ENCODE measurements at regions not wholly inside any gene's neighbourhood (a gene's known extent, or its start where the extent isn't known, plus 50 kb on each side); places are given as distances from the start of the nearest gene placed in this dataset.

DNA sequence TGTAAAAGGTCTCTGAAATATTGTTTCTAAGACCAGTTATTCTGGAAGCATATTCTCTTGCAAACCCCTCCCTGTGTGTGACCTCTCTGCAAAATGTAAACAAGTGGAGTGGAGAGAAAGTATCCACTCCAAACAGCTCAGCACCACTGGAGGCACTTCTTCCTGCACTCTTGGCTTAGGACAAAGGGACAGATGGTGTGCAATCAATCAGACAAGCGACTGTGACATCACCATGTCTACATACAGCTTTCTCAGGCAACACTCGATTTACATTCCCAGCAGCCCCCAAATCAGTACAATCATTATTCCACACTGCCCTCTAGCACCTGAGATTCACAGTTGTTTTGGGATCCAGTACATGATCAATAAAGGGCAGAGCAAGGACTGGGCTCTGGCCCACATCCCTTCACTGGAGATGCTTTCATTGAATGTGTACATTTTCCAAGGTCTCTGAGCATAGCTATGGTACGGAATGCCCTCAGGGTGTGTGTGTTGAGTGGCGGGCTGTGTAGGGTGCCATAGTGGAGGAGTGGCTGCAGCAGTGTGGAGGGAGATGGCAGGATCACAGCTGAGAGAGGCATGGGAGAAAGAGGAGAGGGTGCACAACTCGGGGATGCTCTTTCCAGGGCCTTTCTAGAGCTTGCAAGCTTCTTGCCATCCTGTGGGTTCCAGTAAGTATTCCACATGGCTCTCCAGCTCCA is 311.8 kb upstream of the ST6GAL2 start (continued):
- TF ChIP-seq, protein P1, sequence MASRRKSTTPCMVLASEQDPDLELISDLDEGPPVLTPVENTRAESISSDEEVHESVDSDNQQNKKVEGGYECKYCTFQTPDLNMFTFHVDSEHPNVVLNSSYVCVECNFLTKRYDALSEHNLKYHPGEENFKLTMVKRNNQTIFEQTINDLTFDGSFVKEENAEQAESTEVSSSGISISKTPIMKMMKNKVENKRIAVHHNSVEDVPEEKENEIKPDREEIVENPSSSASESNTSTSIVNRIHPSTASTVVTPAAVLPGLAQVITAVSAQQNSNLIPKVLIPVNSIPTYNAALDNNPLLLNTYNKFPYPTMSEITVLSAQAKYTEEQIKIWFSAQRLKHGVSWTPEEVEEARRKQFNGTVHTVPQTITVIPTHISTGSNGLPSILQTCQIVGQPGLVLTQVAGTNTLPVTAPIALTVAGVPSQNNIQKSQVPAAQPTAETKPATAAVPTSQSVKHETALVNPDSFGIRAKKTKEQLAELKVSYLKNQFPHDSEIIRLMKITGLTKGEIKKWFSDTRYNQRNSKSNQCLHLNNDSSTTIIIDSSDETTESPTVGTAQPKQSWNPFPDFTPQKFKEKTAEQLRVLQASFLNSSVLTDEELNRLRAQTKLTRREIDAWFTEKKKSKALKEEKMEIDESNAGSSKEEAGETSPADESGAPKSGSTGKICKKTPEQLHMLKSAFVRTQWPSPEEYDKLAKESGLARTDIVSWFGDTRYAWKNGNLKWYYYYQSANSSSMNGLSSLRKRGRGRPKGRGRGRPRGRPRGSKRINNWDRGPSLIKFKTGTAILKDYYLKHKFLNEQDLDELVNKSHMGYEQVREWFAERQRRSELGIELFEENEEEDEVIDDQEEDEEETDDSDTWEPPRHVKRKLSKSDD (conservative IDR thresholded peaks at IDR 0.05; ENCODE audit: low read length), result no peak
- TF ChIP-seq CCNT2 (IDR thresholded peaks at IDR 0.05; ENCODE audit: borderline replicate concordance, extremely low read depth, insufficient read length, low read depth, low read length), result no peak
- TF ChIP-seq ILK (tag; IDR thresholded peaks at IDR 0.05; ENCODE audit: borderline replicate concordance, low read depth), result no peak
- TF ChIP-seq HDAC1 (IDR thresholded peaks at IDR 0.05), result no peak
- TF ChIP-seq MECOM (CRISPR knock-in tag; IDR thresholded peaks at IDR 0.05), result no peak
- TF ChIP-seq CCAR2 (IDR thresholded peaks at IDR 0.05; ENCODE audit: low read depth, low read length), result no peak
- TF ChIP-seq NBN (IDR thresholded peaks at IDR 0.05; ENCODE audit: low read depth), result no peak

DNA sequence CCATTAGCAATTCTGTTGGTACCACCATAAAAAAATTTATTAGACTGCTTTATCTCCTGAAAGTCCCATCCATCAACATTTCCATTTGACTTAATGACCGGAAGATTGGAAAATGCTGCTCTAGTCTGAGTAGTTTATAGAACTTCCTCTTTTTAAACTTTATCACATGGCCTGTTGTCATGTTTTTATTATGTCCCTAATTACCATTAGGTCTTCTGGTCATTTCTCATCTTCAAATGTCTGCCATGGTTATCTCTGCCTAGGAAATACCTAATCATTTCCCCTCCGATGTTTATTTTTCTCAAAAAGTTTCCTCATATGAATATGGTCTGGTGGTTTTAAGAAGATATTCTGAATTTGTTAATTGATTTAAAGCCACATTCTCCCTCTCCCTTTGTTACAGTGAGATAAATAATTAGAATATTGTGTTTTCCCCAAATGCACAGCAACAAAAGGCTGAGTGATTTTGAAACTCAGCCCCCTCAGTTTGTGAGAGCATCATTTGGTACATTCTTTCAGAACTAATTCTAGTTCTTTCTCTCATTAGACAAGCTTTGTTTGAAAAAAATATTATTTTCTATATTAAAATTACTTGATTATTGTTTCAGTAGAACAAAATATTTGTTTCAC is 317.1 kb upstream of the ST6GAL2 start:
- no peak overlapping the region for H3K4me2 ChIP-seq (ENCODE audit: insufficient read depth, low read length)
- BruUV-seq (replicated peaks), result no TSS peak
- H3K9me3 ChIP-seq (replicated peaks; ENCODE audit: control insufficient read depth, insufficient read depth, low read depth, low read length), result no peaks in the 10 kb centered on the region
- no peak overlapping the region for H2AFZ ChIP-seq (ENCODE audit: low read depth, low read length)
- no peaks in the 10 kb centered on the region for H3K79me2 ChIP-seq (ENCODE audit: control insufficient read depth, insufficient read depth, low read length)
- no peaks in the 10 kb centered on the region for H3K4me1 ChIP-seq (replicated peaks in 1 of 2; ENCODE audit: control insufficient read depth in 2 of 2, insufficient read depth in 2 of 2, low read length in 2 of 2)
- no peak overlapping the region for H3K27ac ChIP-seq (ENCODE audit: extremely low read depth, low read depth, low read length)
- no peaks in the 10 kb centered on the region for H3K36me3 ChIP-seq (ENCODE audit: control insufficient read depth, insufficient read depth, low read length)
- no peak overlapping the region for H3K9ac ChIP-seq (ENCODE audit: insufficient read depth in 1 of 2, low read depth in 2 of 2, low read length in 2 of 2)
- no peak for FAIRE-seq
- POLR2A ChIA-PET, result no interaction called here
- CTCF ChIA-PET (ENCODE audit: low intra/inter-chr PET ratio), result no interaction called here
- H3K4me3 ChIP-seq, result no peak overlapping the region
- H4K20me1 ChIP-seq (replicated peaks; ENCODE audit: control insufficient read depth, insufficient read depth, low read length), result no peaks in the 10 kb centered on the region
- no peaks in the 10 kb centered on the region for H3K27me3 ChIP-seq (ENCODE audit: control insufficient read depth in 2 of 2, insufficient read depth in 2 of 2, low read length in 2 of 2)
- no peaks in the 10 kb centered on the region for H3K9me1 ChIP-seq (ENCODE audit: control insufficient read depth, insufficient read depth, low read length)
- DNase-seq (ENCODE audit: extremely low read depth in 1 of 4, low spot score in 3 of 4), result no peak
- no peak for ATAC-seq
- 6% methylated on average over 2 of the region's 2 CpGs for WGBS (ENCODE audit: insufficient coverage, low coverage, missing lambda C conversion rate)
- in situ Hi-C loops (cut with MboI) (no loop called here), intact Hi-C loops (cut with micrococcal nuclease) (no loop called here)
- TF ChIP-seq ZNF239 (CRISPR knock-in tag; IDR thresholded peaks at IDR 0.05) (no peak), KDM5B (IDR thresholded peaks at IDR 0.05; ENCODE audit: insufficient replicate concordance, low read depth, low read length) (no peak), MBD2 (IDR thresholded peaks at IDR 0.05; ENCODE audit: borderline replicate concordance, low read depth) (no peak), SAP30 (IDR thresholded peaks at IDR 0.05; ENCODE audit: borderline replicate concordance, insufficient read depth, low read depth, low read length, poor library complexity, severe bottlenecking) (no peak), MEIS2 (IDR thresholded peaks at IDR 0.05; ENCODE audit: partially characterized antibody) (no peak), ZNF57 (CRISPR knock-in tag; IDR thresholded peaks at IDR 0.05) (no peak), ZNF175 (CRISPR knock-in tag; IDR thresholded peaks at IDR 0.05; ENCODE audit: low read depth) (no peak), ZNF589 (CRISPR knock-in tag; IDR thresholded peaks at IDR 0.05; ENCODE audit: low read depth) (no peak), KLF13 (tag; IDR thresholded peaks at IDR 0.05; ENCODE audit: borderline replicate concordance, low read depth) (no peak)
- TF ChIP-seq, protein P2, sequence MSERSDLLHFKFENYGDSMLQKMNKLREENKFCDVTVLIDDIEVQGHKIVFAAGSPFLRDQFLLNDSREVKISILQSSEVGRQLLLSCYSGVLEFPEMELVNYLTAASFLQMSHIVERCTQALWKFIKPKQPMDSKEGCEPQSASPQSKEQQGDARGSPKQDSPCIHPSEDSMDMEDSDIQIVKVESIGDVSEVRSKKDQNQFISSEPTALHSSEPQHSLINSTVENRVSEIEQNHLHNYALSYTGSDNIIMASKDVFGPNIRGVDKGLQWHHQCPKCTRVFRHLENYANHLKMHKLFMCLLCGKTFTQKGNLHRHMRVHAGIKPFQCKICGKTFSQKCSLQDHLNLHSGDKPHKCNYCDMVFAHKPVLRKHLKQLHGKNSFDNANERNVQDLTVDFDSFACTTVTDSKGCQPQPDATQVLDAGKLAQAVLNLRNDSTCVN (CRISPR knock-in tag; IDR thresholded peaks at IDR 0.05), result no peak

All from K562 (cell line).